Endothelial cell of umbilical vein (primary cell): ENCODE measurements at regions not wholly inside any gene's neighbourhood (a gene's known extent, or its start where the extent isn't known, plus 50 kb on each side); places are given as distances from the start of the nearest gene placed in this dataset.

Experiments
- BruUV-seq: library from RNA; stranded (reverse); fragments of 400-500 nt; replicated peaks from 2 replicates; lab custom pipeline; 2021; lab: Mats Ljungman, UMichigan
- CTCF ChIA-PET: fragments of 300-600, 350-600 bp; sonication (Branson Sonifier 250); formaldehyde crosslinking; loops from one replicate; lab custom pipeline; 2021; ENCODE audit warnings: antibody characterized with exemption, inconsistent platforms; lab: Charles Lee
- POLR2A ChIA-PET: fragments of 300-600, 350-600 bp; sonication (Branson Sonifier 250); formaldehyde crosslinking; loops from one replicate; lab custom pipeline; 2021; ENCODE audit warnings: antibody characterized with exemption, inconsistent platforms; lab: Charles Lee
- DNase-seq: peaks from one replicate; pipeline ENCODE4 v3.0.0-alpha.2; 2011; ENCODE audit warnings: low read depth, low spot score
- FAIRE-seq: peaks from 2 replicates; lab custom pipeline; 2011; peaks lifted over from hg19 to GRCh38; lab: Jason Lieb, UNC
- H2AFZ ChIP-seq: 2 replicates; pipeline ENCODE4 v1.6.0; 2012; ENCODE audit warnings: low read depth, low read length, control low read depth, inconsistent platforms
- H3K27ac ChIP-seq: 2 replicates; pipeline ENCODE4 v1.5.1; 2011; ENCODE audit warnings: low read depth, mild to moderate bottlenecking, control low read depth, low read length, moderate library complexity; ENCODE audit not compliant: insufficient read depth
- H3K27me3 ChIP-seq, 2 experiments: 2 replicates each; pipeline versions ENCODE4 v1.6.0 to v1.6.1; 2011; ENCODE audit warnings: low read length in 2 of 2, mixed read lengths in 1 of 2; ENCODE audit not compliant: control insufficient read depth in 2 of 2, insufficient read depth in 2 of 2
- H3K36me3 ChIP-seq, 2 experiments: 2 replicates in 1 of 2; 3 replicates in 1 of 2; pipeline ENCODE4 v1.5.1; 2011; ENCODE audit warnings: low read length in 2 of 2, mild to moderate bottlenecking in 1 of 2, moderate library complexity in 1 of 2; ENCODE audit not compliant: control insufficient read depth in 2 of 2, insufficient read depth in 2 of 2; ENCODE audit errors: extremely low read depth in 1 of 2
- H3K4me1 ChIP-seq: 3 replicates; pipeline ENCODE4 v1.5.1; 2011; ENCODE audit warnings: mild to moderate bottlenecking, low read length; ENCODE audit not compliant: control insufficient read depth, insufficient read depth; ENCODE audit errors: extremely low read depth
- H3K4me2 ChIP-seq: 2 replicates; pipeline ENCODE4 v1.6.1; 2011; ENCODE audit warnings: low read length, control low read depth, mixed read lengths; ENCODE audit not compliant: insufficient read depth
- H3K4me3 ChIP-seq, 3 experiments: fragments of 200-600 bp in 1 of 3; sonication (generic), shearing (Covaris generic) in 1 of 3; replicated peaks in 1 of 3; 2 replicates each; pipeline ENCODE4 v1.5.1; 2011 to 2016; ENCODE audit warnings: control low read depth in 3 of 3, low read length in 3 of 3, mild to moderate bottlenecking in 2 of 3, inconsistent platforms in 1 of 3, low read depth in 1 of 3, moderate library complexity in 1 of 3; ENCODE audit not compliant: insufficient read depth in 1 of 3
- H3K79me2 ChIP-seq: 2 replicates; pipeline ENCODE4 v1.6.0; 2012; ENCODE audit warnings: low read length, inconsistent platforms; ENCODE audit not compliant: control insufficient read depth, insufficient read depth
- H3K9ac ChIP-seq: replicated peaks from 2 replicates; pipeline ENCODE3; 2011; ENCODE audit warnings: low read length, control low read depth; ENCODE audit not compliant: insufficient read depth; ENCODE audit errors: extremely low read depth
- H3K9me1 ChIP-seq: replicated peaks from 3 replicates; pipeline ENCODE4 v1.6.0; 2011; ENCODE audit warnings: mild to moderate bottlenecking, low read length; ENCODE audit not compliant: control insufficient read depth, insufficient read depth; ENCODE audit errors: extremely low read depth
- H3K9me3 ChIP-seq: replicated peaks from 2 replicates; pipeline ENCODE4 v1.5.1; 2012; ENCODE audit warnings: low read length, inconsistent platforms; ENCODE audit not compliant: control insufficient read depth, insufficient read depth
- H4K20me1 ChIP-seq: replicated peaks from 2 replicates; pipeline ENCODE3; 2011; ENCODE audit warnings: mild to moderate bottlenecking, low read length; ENCODE audit not compliant: control insufficient read depth, insufficient read depth; ENCODE audit errors: extremely low read depth
- EZH2 ChIP-seq: IDR thresholded peaks from 2 replicates; pipeline ENCODE4 v1.6.1; 2012; ENCODE audit warnings: borderline replicate concordance, low read depth, mild to moderate bottlenecking, moderate library complexity, low read length, inconsistent platforms; ENCODE audit not compliant: severe bottlenecking
- FOS ChIP-seq: IDR thresholded peaks from 2 replicates; pipeline ENCODE4 v1.6.1; 2011; ENCODE audit warnings: mild to moderate bottlenecking, low read length, moderate library complexity, borderline replicate concordance; ENCODE audit not compliant: insufficient read depth
- GATA2 ChIP-seq: IDR thresholded peaks from 2 replicates; pipeline ENCODE4 v1.7.0; 2011; ENCODE audit warnings: low read depth, mild to moderate bottlenecking, moderate library complexity, mixed read lengths, low read length; ENCODE audit not compliant: insufficient read length, insufficient read depth
- JUN ChIP-seq: IDR thresholded peaks from 2 replicates; pipeline ENCODE4 v1.6.1; 2011; ENCODE audit warnings: borderline replicate concordance, low read depth; ENCODE audit not compliant: insufficient read length, insufficient read depth
- POLR2A ChIP-seq: IDR thresholded peaks from 2 replicates; pipeline ENCODE4 v1.6.1; 2012; ENCODE audit warnings: low read depth, mild to moderate bottlenecking, control low read depth, low read length
- POLR2AphosphoS5 ChIP-seq: IDR thresholded peaks from 2 replicates; pipeline ENCODE4 v1.6.1; 2012; ENCODE audit warnings: low read depth, mild to moderate bottlenecking, control low read depth, low read length, moderate library complexity; ENCODE audit not compliant: insufficient read depth
- dilution Hi-C: fragments of 300-500 bp; cut with MboI; formaldehyde crosslinking; loops from one replicate; pipeline ENCODE4 v1.15.0; 2019; ENCODE audit warnings: low sequenced_read_pairs; ENCODE audit not compliant: extremely low pct_ligation_motif_present
- intact Hi-C: fragments of 100-400 bp; cut with micrococcal nuclease; formaldehyde crosslinking; loops from one replicate; pipeline ENCODE4 v1.10.0; 2022
- TF ChIP-seq, protein P1 (sequence below), 2 donors: IDR thresholded peaks; 1 replicate in 1 of 2; 2 replicates in 1 of 2; pipeline ENCODE4 v1.5.1; 2011; ENCODE audit warnings: low read length in 2 of 2, mild to moderate bottlenecking in 2 of 2, moderate library complexity in 2 of 2, control low read depth in 1 of 2, inconsistent platforms in 1 of 2, low read depth in 1 of 2; ENCODE audit not compliant: insufficient read depth in 1 of 2; ENCODE audit errors: extremely low read depth in 1 of 2
- TF ChIP-seq, protein P2 (sequence below): IDR thresholded peaks from 2 replicates; pipeline ENCODE4 v1.6.1; 2011; ENCODE audit not compliant: insufficient read depth, insufficient read length

DNA sequence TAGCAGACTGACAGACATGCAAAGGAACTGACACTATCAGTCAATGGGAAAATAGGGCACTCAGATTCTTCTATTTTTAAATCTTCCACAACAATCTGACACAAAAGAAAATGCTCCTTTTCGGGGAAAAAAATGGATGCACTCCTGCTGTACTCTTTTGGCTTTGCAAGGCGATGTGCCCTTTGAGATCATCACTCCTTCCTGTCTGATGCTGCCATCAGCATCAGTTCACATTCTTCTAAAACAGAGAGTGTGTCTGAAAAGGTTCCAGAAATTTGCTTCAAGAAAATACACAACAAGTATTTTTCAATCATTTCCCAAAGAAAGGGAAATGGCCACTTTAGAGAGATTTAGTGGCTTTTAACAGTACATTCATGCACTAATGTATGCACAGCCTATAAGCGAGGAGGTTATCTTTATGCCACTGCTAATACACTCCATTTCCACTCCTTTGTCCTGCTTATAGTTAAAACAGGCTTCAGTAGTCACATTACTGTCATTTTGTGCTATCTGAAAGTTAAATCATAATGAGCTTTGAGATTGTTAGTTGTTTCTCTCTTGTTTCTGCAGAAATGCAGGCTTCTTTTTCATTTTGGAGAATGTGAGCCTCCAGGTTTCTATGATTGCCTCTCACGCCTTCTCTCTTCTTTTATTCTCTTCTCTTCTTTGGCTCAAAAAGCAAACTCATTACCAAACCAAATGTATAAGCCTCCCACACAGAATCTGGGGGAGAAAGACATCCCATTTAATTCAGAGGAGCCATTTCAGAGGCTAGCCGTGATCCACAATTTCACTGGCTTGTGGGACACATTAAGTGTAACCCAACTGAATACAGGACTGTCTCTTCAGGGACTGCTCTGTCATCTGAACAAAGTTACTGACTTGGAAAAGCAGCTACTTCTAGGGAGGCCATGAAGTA is 110.9 kb upstream of the CCDC196 start:
- H3K4me3 ChIP-seq, result no peak overlapping the region
- no peak for FAIRE-seq
- H3K9ac ChIP-seq, result no peak overlapping the region
- TF ChIP-seq, protein P1, sequence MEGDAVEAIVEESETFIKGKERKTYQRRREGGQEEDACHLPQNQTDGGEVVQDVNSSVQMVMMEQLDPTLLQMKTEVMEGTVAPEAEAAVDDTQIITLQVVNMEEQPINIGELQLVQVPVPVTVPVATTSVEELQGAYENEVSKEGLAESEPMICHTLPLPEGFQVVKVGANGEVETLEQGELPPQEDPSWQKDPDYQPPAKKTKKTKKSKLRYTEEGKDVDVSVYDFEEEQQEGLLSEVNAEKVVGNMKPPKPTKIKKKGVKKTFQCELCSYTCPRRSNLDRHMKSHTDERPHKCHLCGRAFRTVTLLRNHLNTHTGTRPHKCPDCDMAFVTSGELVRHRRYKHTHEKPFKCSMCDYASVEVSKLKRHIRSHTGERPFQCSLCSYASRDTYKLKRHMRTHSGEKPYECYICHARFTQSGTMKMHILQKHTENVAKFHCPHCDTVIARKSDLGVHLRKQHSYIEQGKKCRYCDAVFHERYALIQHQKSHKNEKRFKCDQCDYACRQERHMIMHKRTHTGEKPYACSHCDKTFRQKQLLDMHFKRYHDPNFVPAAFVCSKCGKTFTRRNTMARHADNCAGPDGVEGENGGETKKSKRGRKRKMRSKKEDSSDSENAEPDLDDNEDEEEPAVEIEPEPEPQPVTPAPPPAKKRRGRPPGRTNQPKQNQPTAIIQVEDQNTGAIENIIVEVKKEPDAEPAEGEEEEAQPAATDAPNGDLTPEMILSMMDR (IDR thresholded peaks at IDR 0.05; ENCODE audit: extremely low read depth in 1 of 2, insufficient read depth in 1 of 2, low read depth in 1 of 2, low read length in 2 of 2), result no peak
- TF ChIP-seq JUN (no peak), GATA2 (no peak), FOS (no peak), POLR2AphosphoS5 (no peak), EZH2 (no peak), POLR2A (no peak)
- TF ChIP-seq, protein P2, sequence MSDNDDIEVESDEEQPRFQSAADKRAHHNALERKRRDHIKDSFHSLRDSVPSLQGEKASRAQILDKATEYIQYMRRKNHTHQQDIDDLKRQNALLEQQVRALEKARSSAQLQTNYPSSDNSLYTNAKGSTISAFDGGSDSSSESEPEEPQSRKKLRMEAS, result no peak
- no peaks in the 10 kb centered on the region for H3K9me1 ChIP-seq
- POLR2A ChIA-PET, result no interaction called here
- no peaks in the 10 kb centered on the region for H3K36me3 ChIP-seq
- peaks cover 0 to 2% of the 10 kb centered on the region in 2 experiments for H3K27me3 ChIP-seq
- H3K79me2 ChIP-seq, result no peaks in the 10 kb centered on the region
- no peak overlapping the region for H3K4me2 ChIP-seq
- intact Hi-C loops (no loop called here), dilution Hi-C loops (no loop called here)
- no peaks in the 10 kb centered on the region for H3K4me1 ChIP-seq
- no peak for DNase-seq
- no TSS peak for BruUV-seq
- H3K27ac ChIP-seq, result no peak overlapping the region
- no peaks in the 10 kb centered on the region for H3K9me3 ChIP-seq
- H4K20me1 ChIP-seq, result no peaks in the 10 kb centered on the region
- no peak overlapping the region for H2AFZ ChIP-seq
- CTCF ChIA-PET, result no interaction called here
